GM23248 (cell line): ENCODE measurements at regions not wholly inside any gene's neighbourhood (a gene's known extent, or its start where the extent isn't known, plus 50 kb on each side); places are given as distances from the start of the nearest gene placed in this dataset.

ENCODE experiments used
- DNase-seq: peaks from one replicate; pipeline ENCODE4 v3.0.0-alpha.2; 2015
- H2AFZ ChIP-seq: fragments of 200-600 bp; sonication (generic); 2 replicates; pipeline ENCODE4 v1.6.1; 2016; ENCODE audit warnings: antibody characterized with exemption
- H3F3A ChIP-seq: fragments of 200-600 bp; sonication (generic); 2 replicates; pipeline ENCODE4 v1.6.1; 2016; ENCODE audit warnings: mild to moderate bottlenecking, antibody characterized with exemption, mixed run types; ENCODE audit not compliant: insufficient read depth
- H3K27ac ChIP-seq: fragments of 200-600 bp; sonication (generic); 2 replicates; pipeline ENCODE4 v1.5.1; 2016; ENCODE audit warnings: mild to moderate bottlenecking
- H3K27me3 ChIP-seq: fragments of 200-600 bp; sonication (generic); replicated peaks from 2 replicates; pipeline ENCODE4 v1.6.1; 2016; ENCODE audit warnings: mild to moderate bottlenecking; ENCODE audit not compliant: insufficient read depth
- H3K36me3 ChIP-seq: fragments of 200-600 bp; sonication (generic); 2 replicates; pipeline ENCODE4 v1.6.1; 2016; ENCODE audit warnings: low read depth, mild to moderate bottlenecking
- H3K4me1 ChIP-seq: fragments of 200-600 bp; sonication (generic); 2 replicates; pipeline ENCODE4 v1.6.1; 2016; ENCODE audit warnings: mild to moderate bottlenecking; ENCODE audit not compliant: insufficient read depth
- H3K4me2 ChIP-seq: fragments of 200-600 bp; sonication (generic); one replicate; pipeline ENCODE4 v1.6.1; 2016; ENCODE audit warnings: mild to moderate bottlenecking; ENCODE audit not compliant: unreplicated experiment
- H3K4me3 ChIP-seq: fragments of 200-600 bp; sonication (generic); 2 replicates; pipeline ENCODE4 v1.5.1; 2016; ENCODE audit warnings: mild to moderate bottlenecking
- H3K79me2 ChIP-seq: fragments of 200-600 bp; sonication (generic); 2 replicates; pipeline ENCODE4 v1.6.1; 2016; ENCODE audit warnings: mild to moderate bottlenecking; ENCODE audit not compliant: insufficient read depth
- H3K9ac ChIP-seq: fragments of 200-600 bp; sonication (generic); 2 replicates; pipeline ENCODE4 v1.6.1; 2016; ENCODE audit warnings: mild to moderate bottlenecking
- H3K9me2 ChIP-seq: fragments of 200-600 bp; sonication (generic); 2 replicates; pipeline ENCODE4 v1.6.1; 2016; ENCODE audit warnings: mixed run types, mild to moderate bottlenecking, moderate library complexity; ENCODE audit not compliant: insufficient read depth
- H3K9me3 ChIP-seq: fragments of 200-600 bp; sonication (generic); one replicate; pipeline ENCODE4 v1.6.1; 2017; ENCODE audit warnings: low read depth
- H4K20me1 ChIP-seq: fragments of 200-600 bp; sonication (generic); 2 replicates; pipeline ENCODE4 v1.6.0; 2016; ENCODE audit not compliant: insufficient read depth
- EZH2 ChIP-seq: fragments of 200-600 bp; sonication (generic); IDR thresholded peaks from 2 replicates; pipeline ENCODE4 v1.6.1; 2018; ENCODE audit warnings: antibody characterized with exemption, mild to moderate bottlenecking; ENCODE audit not compliant: insufficient read depth, poor library complexity, severe bottlenecking
- EZH2phosphoT487 ChIP-seq: fragments of 200-600 bp; sonication (generic); IDR thresholded peaks from 2 replicates; pipeline ENCODE4 v1.6.1; 2018; ENCODE audit warnings: antibody characterized with exemption, moderate library complexity, mild to moderate bottlenecking, low read depth; ENCODE audit not compliant: insufficient read depth
- WGBS, 2 experiments: methylation state at CpG; one replicate each; pipeline ENCODE4 v1.1.6; 2015 to 2017; ENCODE audit warnings: low lambda C conversion rate in 2 of 2, low coverage in 1 of 2; ENCODE audit errors: missing lambda C conversion rate in 2 of 2; 5-methylcytosine and 5-hydroxymethylcytosine counted together
- in situ Hi-C: fragments of 300-500 bp; cut with MboI; formaldehyde crosslinking; loops from 2 replicates; pipeline ENCODE4 v1.15.0; 2020

- no peaks in the 10 kb centered on the region for H3F3A ChIP-seq
- no peaks in the 10 kb centered on the region for H4K20me1 ChIP-seq
- H3K27ac ChIP-seq: no peak overlapping the region
- TF ChIP-seq EZH2 (no peak), EZH2phosphoT487 (no peak)
- no peaks in the 10 kb centered on the region for H3K9me3 ChIP-seq
- H2AFZ ChIP-seq: no peak overlapping the region
- H3K9me2 ChIP-seq: no peaks in the 10 kb centered on the region; the same call in 1 of the 2 replicates
- H3K9ac ChIP-seq: no peak overlapping the region
- H3K79me2 ChIP-seq: no peaks in the 10 kb centered on the region
- peaks cover 5% of the 10 kb centered on the region; the same call in 1 of the 2 replicates for H3K4me1 ChIP-seq
- no peak overlapping the region for H3K4me2 ChIP-seq
- H3K4me3 ChIP-seq: no peak overlapping the region
- DNase-seq: no peak
- no peaks in the 10 kb centered on the region for H3K27me3 ChIP-seq
- in situ Hi-C loops: no loop called here
- H3K36me3 ChIP-seq: no peaks in the 10 kb centered on the region
These were observed 229.8 kb downstream of the COL12A1 start for GRCh38 chr6:74976026-74976425.

- in situ Hi-C loops: no loop called here
These were observed 232.3 kb downstream of the COL12A1 start for GRCh38 chr6:74973591-74973990.

GRCh38 chr6:74971633-74972032, 234.2 kb downstream of the COL12A1 start:
- no peak overlapping the region for H3K9ac ChIP-seq
- no peaks in the 10 kb centered on the region for H3F3A ChIP-seq
- no peaks in the 10 kb centered on the region for H3K79me2 ChIP-seq
- no peaks in the 10 kb centered on the region for H4K20me1 ChIP-seq
- no peaks in the 10 kb centered on the region for H3K27me3 ChIP-seq
- H3K4me2 ChIP-seq: no peak overlapping the region
- peak; percentile 5 for DNase-seq
- no peaks in the 10 kb centered on the region for H3K36me3 ChIP-seq
- TF ChIP-seq EZH2phosphoT487 (no peak), EZH2 (no peak)
- no peaks in the 10 kb centered on the region; the same call in 1 of the 2 replicates for H3K9me2 ChIP-seq
- in situ Hi-C loops: no loop called here
- no peak overlapping the region for H3K27ac ChIP-seq
- H3K9me3 ChIP-seq: no peaks in the 10 kb centered on the region
- no peak overlapping the region for H2AFZ ChIP-seq
- H3K4me3 ChIP-seq: no peak overlapping the region
- peaks cover 5% of the 10 kb centered on the region; the same call in 1 of the 2 replicates for H3K4me1 ChIP-seq

More at GRCh38 chr6:74973591-74973990, 232.3 kb downstream of the COL12A1 start:
- no peaks in the 10 kb centered on the region for H4K20me1 ChIP-seq
- TF ChIP-seq EZH2 (no peak), EZH2phosphoT487 (no peak)
- no peaks in the 10 kb centered on the region for H3F3A ChIP-seq
- H3K9ac ChIP-seq: no peak overlapping the region
- no peak overlapping the region for H3K27ac ChIP-seq
- H3K79me2 ChIP-seq: no peaks in the 10 kb centered on the region
- H3K36me3 ChIP-seq: no peaks in the 10 kb centered on the region
- H2AFZ ChIP-seq: no peak overlapping the region
- DNase-seq: no peak
- no peaks in the 10 kb centered on the region for H3K9me3 ChIP-seq
- peaks cover 5% of the 10 kb centered on the region; the same call in 1 of the 2 replicates for H3K4me1 ChIP-seq
- no peak overlapping the region for H3K4me2 ChIP-seq
- no peaks in the 10 kb centered on the region for H3K27me3 ChIP-seq
- H3K4me3 ChIP-seq: no peak overlapping the region
- H3K9me2 ChIP-seq: no peaks in the 10 kb centered on the region; the same call in 1 of the 2 replicates

GRCh38 chr6:74969591-74970267, 236.1 kb downstream of the COL12A1 start:
- TF ChIP-seq EZH2phosphoT487 (no peak), EZH2 (no peak)
- H3K27ac ChIP-seq: no peak overlapping the region
- in situ Hi-C loops: no loop called here

GRCh38 chr6:74967821-74968220, 238.0 kb downstream of the COL12A1 start:
- Histone ChIP-seq H3K4me2 (no peak overlapping the region), H3F3A (no peaks in the 10 kb centered on the region), H3K9me2 (no peaks in the 10 kb centered on the region), H3K4me1 (peaks cover 5% of the 10 kb centered on the region; the same call in 1 of the 2 replicates), H3K27ac (no peak overlapping the region), H3K9me3 (no peaks in the 10 kb centered on the region), H3K9ac (no peak overlapping the region), H4K20me1 (no peaks in the 10 kb centered on the region), H2AFZ (no peak overlapping the region), H3K27me3 (no peaks in the 10 kb centered on the region), H3K79me2 (no peaks in the 10 kb centered on the region), H3K36me3 (no peaks in the 10 kb centered on the region), H3K4me3 (no peak overlapping the region)
- no peak for DNase-seq
- TF ChIP-seq EZH2phosphoT487 (no peak), EZH2 (no peak)
- WGBS, 2 experiments: 97 to 100% methylated on average over 1 of the region's 1 CpG
- in situ Hi-C loops: no loop called here

More at GRCh38 chr6:74969591-74970267, 236.1 kb downstream of the COL12A1 start:
- H3K4me1 ChIP-seq: peaks cover 5% of the 10 kb centered on the region; the same call in 1 of the 2 replicates
- H3F3A ChIP-seq: no peaks in the 10 kb centered on the region
- no peak for DNase-seq
- H3K79me2 ChIP-seq: no peaks in the 10 kb centered on the region
- H2AFZ ChIP-seq: no peak overlapping the region
- WGBS, 2 experiments: 52 to 55% methylated on average over 4 of the region's 4 CpGs
- no peaks in the 10 kb centered on the region for H3K9me2 ChIP-seq
- no peak overlapping the region for H3K4me3 ChIP-seq
- no peaks in the 10 kb centered on the region for H3K9me3 ChIP-seq
- no peak overlapping the region for H3K4me2 ChIP-seq
- no peak overlapping the region for H3K9ac ChIP-seq
- no peaks in the 10 kb centered on the region for H3K36me3 ChIP-seq
- H4K20me1 ChIP-seq: no peaks in the 10 kb centered on the region
- H3K27me3 ChIP-seq: no peaks in the 10 kb centered on the region
